Endothelial cell of umbilical vein (primary cell): ENCODE measurements at regions not wholly inside any gene's neighbourhood (a gene's known extent, or its start where the extent isn't known, plus 50 kb on each side); places are given as distances from the start of the nearest gene placed in this dataset.

Source experiments
- BruUV-seq: library from RNA; stranded (reverse); fragments of 400-500 nt; replicated peaks from 2 replicates; lab custom pipeline; 2021; lab: Mats Ljungman, UMichigan
- CTCF ChIA-PET: fragments of 300-600, 350-600 bp; sonication (Branson Sonifier 250); formaldehyde crosslinking; loops from one replicate; lab custom pipeline; 2021; ENCODE audit warnings: antibody characterized with exemption, inconsistent platforms; lab: Charles Lee
- POLR2A ChIA-PET: fragments of 300-600, 350-600 bp; sonication (Branson Sonifier 250); formaldehyde crosslinking; loops from one replicate; lab custom pipeline; 2021; ENCODE audit warnings: antibody characterized with exemption, inconsistent platforms; lab: Charles Lee
- DNase-seq: peaks from one replicate; pipeline ENCODE4 v3.0.0-alpha.2; 2011; ENCODE audit warnings: low read depth, low spot score
- FAIRE-seq: peaks from 2 replicates; lab custom pipeline; 2011; peaks lifted over from hg19 to GRCh38; lab: Jason Lieb, UNC
- H2AFZ ChIP-seq: 2 replicates; pipeline ENCODE4 v1.6.0; 2012; ENCODE audit warnings: low read depth, low read length, control low read depth, inconsistent platforms
- H3K27ac ChIP-seq: 2 replicates; pipeline ENCODE4 v1.5.1; 2011; ENCODE audit warnings: low read depth, mild to moderate bottlenecking, control low read depth, low read length, moderate library complexity; ENCODE audit not compliant: insufficient read depth
- H3K27me3 ChIP-seq, 2 experiments: 2 replicates each; pipeline versions ENCODE4 v1.6.0 to v1.6.1; 2011; ENCODE audit warnings: low read length in 2 of 2, mixed read lengths in 1 of 2; ENCODE audit not compliant: control insufficient read depth in 2 of 2, insufficient read depth in 2 of 2
- H3K36me3 ChIP-seq, 2 experiments: 2 replicates in 1 of 2; 3 replicates in 1 of 2; pipeline ENCODE4 v1.5.1; 2011; ENCODE audit warnings: low read length in 2 of 2, mild to moderate bottlenecking in 1 of 2, moderate library complexity in 1 of 2; ENCODE audit not compliant: control insufficient read depth in 2 of 2, insufficient read depth in 2 of 2; ENCODE audit errors: extremely low read depth in 1 of 2
- H3K4me1 ChIP-seq: 3 replicates; pipeline ENCODE4 v1.5.1; 2011; ENCODE audit warnings: mild to moderate bottlenecking, low read length; ENCODE audit not compliant: control insufficient read depth, insufficient read depth; ENCODE audit errors: extremely low read depth
- H3K4me2 ChIP-seq: 2 replicates; pipeline ENCODE4 v1.6.1; 2011; ENCODE audit warnings: low read length, control low read depth, mixed read lengths; ENCODE audit not compliant: insufficient read depth
- H3K4me3 ChIP-seq, 3 experiments: fragments of 200-600 bp in 1 of 3; sonication (generic), shearing (Covaris generic) in 1 of 3; replicated peaks in 1 of 3; 2 replicates each; pipeline ENCODE4 v1.5.1; 2011 to 2016; ENCODE audit warnings: control low read depth in 3 of 3, low read length in 3 of 3, mild to moderate bottlenecking in 2 of 3, inconsistent platforms in 1 of 3, low read depth in 1 of 3, moderate library complexity in 1 of 3; ENCODE audit not compliant: insufficient read depth in 1 of 3
- H3K79me2 ChIP-seq: 2 replicates; pipeline ENCODE4 v1.6.0; 2012; ENCODE audit warnings: low read length, inconsistent platforms; ENCODE audit not compliant: control insufficient read depth, insufficient read depth
- H3K9ac ChIP-seq: replicated peaks from 2 replicates; pipeline ENCODE3; 2011; ENCODE audit warnings: low read length, control low read depth; ENCODE audit not compliant: insufficient read depth; ENCODE audit errors: extremely low read depth
- H3K9me1 ChIP-seq: replicated peaks from 3 replicates; pipeline ENCODE4 v1.6.0; 2011; ENCODE audit warnings: mild to moderate bottlenecking, low read length; ENCODE audit not compliant: control insufficient read depth, insufficient read depth; ENCODE audit errors: extremely low read depth
- H3K9me3 ChIP-seq: replicated peaks from 2 replicates; pipeline ENCODE4 v1.5.1; 2012; ENCODE audit warnings: low read length, inconsistent platforms; ENCODE audit not compliant: control insufficient read depth, insufficient read depth
- H4K20me1 ChIP-seq: replicated peaks from 2 replicates; pipeline ENCODE3; 2011; ENCODE audit warnings: mild to moderate bottlenecking, low read length; ENCODE audit not compliant: control insufficient read depth, insufficient read depth; ENCODE audit errors: extremely low read depth
- CTCF ChIP-seq, 2 donors: IDR thresholded peaks; 1 replicate in 1 of 2; 2 replicates in 1 of 2; pipeline ENCODE4 v1.5.1; 2011; ENCODE audit warnings: low read length in 2 of 2, mild to moderate bottlenecking in 2 of 2, moderate library complexity in 2 of 2, control low read depth in 1 of 2, inconsistent platforms in 1 of 2, low read depth in 1 of 2; ENCODE audit not compliant: insufficient read depth in 1 of 2; ENCODE audit errors: extremely low read depth in 1 of 2
- EZH2 ChIP-seq: IDR thresholded peaks from 2 replicates; pipeline ENCODE4 v1.6.1; 2012; ENCODE audit warnings: borderline replicate concordance, low read depth, mild to moderate bottlenecking, moderate library complexity, low read length, inconsistent platforms; ENCODE audit not compliant: severe bottlenecking
- FOS ChIP-seq: IDR thresholded peaks from 2 replicates; pipeline ENCODE4 v1.6.1; 2011; ENCODE audit warnings: mild to moderate bottlenecking, low read length, moderate library complexity, borderline replicate concordance; ENCODE audit not compliant: insufficient read depth
- MAX ChIP-seq: IDR thresholded peaks from 2 replicates; pipeline ENCODE4 v1.6.1; 2011; ENCODE audit not compliant: insufficient read depth, insufficient read length
- MYC ChIP-seq: IDR thresholded peaks from one replicate; pipeline ENCODE4 v1.6.1; 2011; ENCODE audit warnings: mild to moderate bottlenecking, low read depth, low read length
- POLR2A ChIP-seq: IDR thresholded peaks from 2 replicates; pipeline ENCODE4 v1.6.1; 2012; ENCODE audit warnings: low read depth, mild to moderate bottlenecking, control low read depth, low read length
- POLR2AphosphoS5 ChIP-seq: IDR thresholded peaks from 2 replicates; pipeline ENCODE4 v1.6.1; 2012; ENCODE audit warnings: low read depth, mild to moderate bottlenecking, control low read depth, low read length, moderate library complexity; ENCODE audit not compliant: insufficient read depth
- dilution Hi-C: fragments of 300-500 bp; cut with MboI; formaldehyde crosslinking; loops from one replicate; pipeline ENCODE4 v1.15.0; 2019; ENCODE audit warnings: low sequenced_read_pairs; ENCODE audit not compliant: extremely low pct_ligation_motif_present
- intact Hi-C: fragments of 100-400 bp; cut with micrococcal nuclease; formaldehyde crosslinking; loops from one replicate; pipeline ENCODE4 v1.10.0; 2022

- no peak overlapping the region for H2AFZ ChIP-seq
- no peaks in the 10 kb centered on the region for H3K79me2 ChIP-seq
- no TSS peak for BruUV-seq
- H4K20me1 ChIP-seq = no peaks in the 10 kb centered on the region
- H3K4me2 ChIP-seq = no peak overlapping the region
- H3K9me3 ChIP-seq = no peaks in the 10 kb centered on the region
- FAIRE-seq (no peak), DNase-seq (no peak)
- H3K27me3 ChIP-seq = no peaks in the 10 kb centered on the region
- CTCF ChIA-PET = interaction anchor here (1.1 kb wide), 1 partner anchor 45 kb away, joined by 3 read pairs; no protein-coding TSS in a partner anchor
- H3K4me3 ChIP-seq = no peak overlapping the region
- H3K9me1 ChIP-seq = no peaks in the 10 kb centered on the region
- no peaks in the 10 kb centered on the region for H3K4me1 ChIP-seq
- POLR2A ChIA-PET = no interaction called here
- intact Hi-C loops = no loop called here
- dilution Hi-C loops = no loop called here
- TF ChIP-seq FOS (no peak), CTCF (IDR thresholded peaks at IDR 0.05; ENCODE audit: extremely low read depth in 1 of 2, insufficient read depth in 1 of 2, low read depth in 1 of 2, low read length in 2 of 2) (no peak), POLR2A (no peak), POLR2AphosphoS5 (no peak), EZH2 (no peak), MAX (no peak), MYC (no peak)
- H3K27ac ChIP-seq = no peak overlapping the region
- no peaks in the 10 kb centered on the region for H3K36me3 ChIP-seq
- no peak overlapping the region for H3K9ac ChIP-seq
These were observed 459.3 kb downstream of the TUSC7 start for GRCh38 chr3:117168896-117169295.
